CD8-positive, alpha-beta memory T cell (primary cell): ENCODE measurements at regions not wholly inside any gene's neighbourhood (a gene's known extent, or its start where the extent isn't known, plus 50 kb on each side); places are given as distances from the start of the nearest gene placed in this dataset.
A peak's percentile ranks its signal among the peaks of the same experiment; 100 is the strongest.

Source experiments
- CTCF ChIA-PET: fragments of 350-600 bp; sonication (Branson Sonifier 250); formaldehyde crosslinking; loops from one replicate; lab custom pipeline; 2021; ENCODE audit warnings: antibody characterized with exemption; lab: Charles Lee
- POLR2A ChIA-PET: fragments of 350-600 bp; sonication (Branson Sonifier 250); formaldehyde crosslinking; loops from one replicate; lab custom pipeline; 2021; ENCODE audit warnings: antibody characterized with exemption; lab: Charles Lee
- DNase-seq, 5 donors: peaks; one replicate each; pipeline versions ENCODE4 v3.0.0 to v3.0.0-alpha.2; 2020 to 2022; ENCODE audit warnings: mixed read lengths in 1 of 5
- H3K27ac ChIP-seq: one replicate; pipeline ENCODE4 v1.7.0; 2013; ENCODE audit warnings: low read depth, mild to moderate bottlenecking, low read length, moderate library complexity
- H3K27me3 ChIP-seq: 2 replicates; pipeline ENCODE4 v1.7.0; 2013; ENCODE audit warnings: low read length, mild to moderate bottlenecking; ENCODE audit not compliant: insufficient read depth, poor library complexity, severe bottlenecking
- H3K36me3 ChIP-seq: 2 replicates; pipeline ENCODE4 v1.7.0; 2013; ENCODE audit warnings: mild to moderate bottlenecking, low read length, moderate library complexity; ENCODE audit not compliant: insufficient read depth
- H3K4me1 ChIP-seq: 2 replicates; pipeline ENCODE4 v1.7.0; 2013; ENCODE audit warnings: mild to moderate bottlenecking, low read length, moderate library complexity; ENCODE audit not compliant: insufficient read depth
- H3K4me3 ChIP-seq: 2 replicates; pipeline ENCODE4 v1.7.0; 2013; ENCODE audit warnings: mild to moderate bottlenecking, low read length
- H3K9me3 ChIP-seq: 2 replicates; pipeline ENCODE4 v1.7.0; 2013; ENCODE audit warnings: mild to moderate bottlenecking, low read length
- H3K27ac Mint-ChIP-seq, 8 donors: one replicate each; pipeline ENCODE4 v1.8.0; 2020 to 2021; ENCODE audit warnings: mixed read lengths in 8 of 8, mild to moderate bottlenecking in 6 of 8, inconsistent platforms in 3 of 8, moderate library complexity in 3 of 8
- H3K27me3 Mint-ChIP-seq, 2 donors: one replicate each; pipeline ENCODE4 v1.8.0; 2020 to 2021; ENCODE audit warnings: mixed read lengths in 2 of 2, mild to moderate bottlenecking in 1 of 2, moderate library complexity in 1 of 2
- H3K36me3 Mint-ChIP-seq, 3 donors: one replicate each; pipeline ENCODE4 v1.8.0; 2020 to 2021; ENCODE audit warnings: mixed read lengths in 3 of 3, inconsistent platforms in 1 of 3, mild to moderate bottlenecking in 1 of 3
- H3K4me1 Mint-ChIP-seq, 3 donors: one replicate each; pipeline ENCODE4 v1.8.0; 2020 to 2021; ENCODE audit warnings: mixed read lengths in 3 of 3, inconsistent platforms in 1 of 3, mild to moderate bottlenecking in 1 of 3
- H3K4me3 Mint-ChIP-seq, 7 donors: one replicate each; pipeline ENCODE4 v1.8.0; 2020 to 2021; ENCODE audit warnings: mixed read lengths in 7 of 7, mild to moderate bottlenecking in 6 of 7, moderate library complexity in 4 of 7, inconsistent platforms in 2 of 7
- H3K9me3 Mint-ChIP-seq, 5 donors: one replicate each; pipeline ENCODE4 v1.8.0; 2020 to 2022; ENCODE audit warnings: mixed read lengths in 5 of 5, mild to moderate bottlenecking in 3 of 5, moderate library complexity in 2 of 5, inconsistent platforms in 1 of 5

GRCh38 chr18:57898506-57899124 is 95.5 kb upstream of the ATP8B1 start:
- H3K36me3 ChIP-seq = no peaks in the 10 kb centered on the region
- H3K4me3 ChIP-seq = no peak overlapping the region
- no peaks in the 10 kb centered on the region for H3K4me1 Mint-ChIP-seq
- H3K27ac ChIP-seq = no peak overlapping the region
- no peak for DNase-seq
- H3K36me3 Mint-ChIP-seq = no peaks in the 10 kb centered on the region
- H3K9me3 Mint-ChIP-seq = no peaks in the 10 kb centered on the region
- no peak overlapping the region for H3K27ac Mint-ChIP-seq
- H3K4me1 ChIP-seq = no peaks in the 10 kb centered on the region
- peaks cover 4 to 13% of the 10 kb centered on the region in 2 donors for H3K27me3 Mint-ChIP-seq
- H3K9me3 ChIP-seq = no peaks in the 10 kb centered on the region
- ChIA-PET POLR2A (no interaction called here), CTCF (no interaction called here)
- no peaks in the 10 kb centered on the region for H3K27me3 ChIP-seq
- no peak overlapping the region for H3K4me3 Mint-ChIP-seq

GRCh38 chr18:57895182-57895581 is 92.1 kb upstream of the ATP8B1 start:
- no peaks in the 10 kb centered on the region for H3K36me3 Mint-ChIP-seq
- peaks cover 0 to 1% (median 0%) of the 10 kb centered on the region in 5 donors for H3K9me3 Mint-ChIP-seq
- DNase-seq = no peak
- no peaks in the 10 kb centered on the region for H3K4me1 Mint-ChIP-seq
- Histone ChIP-seq H3K4me1 (no peaks in the 10 kb centered on the region), H3K27me3 (no peaks in the 10 kb centered on the region), H3K27ac (no peak overlapping the region), H3K9me3 (no peaks in the 10 kb centered on the region), H3K4me3 (no peak overlapping the region), H3K36me3 (no peaks in the 10 kb centered on the region)
- ChIA-PET POLR2A (no interaction called here), CTCF (no interaction called here)
- no peak overlapping the region for H3K27ac Mint-ChIP-seq
- H3K4me3 Mint-ChIP-seq = peak overlapping the region in 1 of 7 donors; percentile 42
- peaks cover 0 to 24% of the 10 kb centered on the region in 2 donors for H3K27me3 Mint-ChIP-seq

GRCh38 chr18:57891707-57892391 is 88.7 kb upstream of the ATP8B1 start:
- Histone ChIP-seq H3K36me3 (no peaks in the 10 kb centered on the region), H3K4me3 (no peak overlapping the region), H3K4me1 (no peaks in the 10 kb centered on the region), H3K27me3 (no peaks in the 10 kb centered on the region), H3K27ac (no peak overlapping the region), H3K9me3 (no peaks in the 10 kb centered on the region)
- ChIA-PET POLR2A (no interaction called here), CTCF (interaction anchor here (1.8 kb wide), 1 partner anchor 10 kb away, joined by 3 read pairs; no protein-coding TSS in a partner anchor)
- no peaks in the 10 kb centered on the region for H3K36me3 Mint-ChIP-seq
- no peak overlapping the region for H3K4me3 Mint-ChIP-seq
- peaks cover 6 to 18% of the 10 kb centered on the region in 2 donors for H3K27me3 Mint-ChIP-seq
- no peak for DNase-seq
- H3K27ac Mint-ChIP-seq = no peak overlapping the region
- no peaks in the 10 kb centered on the region for H3K4me1 Mint-ChIP-seq
- H3K9me3 Mint-ChIP-seq = peaks cover 0 to 1% (median 0%) of the 10 kb centered on the region in 5 donors

GRCh38 chr18:57890266-57890665 is 87.2 kb upstream of the ATP8B1 start:
- Mint-ChIP-seq H3K36me3 (no peaks in the 10 kb centered on the region), H3K4me1 (no peaks in the 10 kb centered on the region), H3K9me3 (peaks cover 0 to 1% (median 0%) of the 10 kb centered on the region in 5 donors), H3K27ac (no peak overlapping the region), H3K27me3 (peaks cover 6 to 13% of the 10 kb centered on the region in 2 donors), H3K4me3 (no peak overlapping the region)
- POLR2A ChIA-PET = no interaction called here
- CTCF ChIA-PET = interaction anchor here (1.8 kb wide), 1 partner anchor 8 kb away, joined by 3 read pairs; no protein-coding TSS in a partner anchor
- no peak overlapping the region for H3K4me3 ChIP-seq
- H3K4me1 ChIP-seq = no peaks in the 10 kb centered on the region
- no peaks in the 10 kb centered on the region for H3K27me3 ChIP-seq
- H3K27ac ChIP-seq = no peak overlapping the region
- DNase-seq = no peak
- no peaks in the 10 kb centered on the region for H3K9me3 ChIP-seq
- no peaks in the 10 kb centered on the region for H3K36me3 ChIP-seq

- no peaks in the 10 kb centered on the region for H3K4me1 Mint-ChIP-seq
- Histone ChIP-seq H3K27me3 (no peaks in the 10 kb centered on the region), H3K27ac (no peak overlapping the region), H3K4me1 (no peaks in the 10 kb centered on the region), H3K36me3 (no peaks in the 10 kb centered on the region), H3K9me3 (no peaks in the 10 kb centered on the region), H3K4me3 (no peak overlapping the region)
- H3K27me3 Mint-ChIP-seq = peaks cover 6 to 13% of the 10 kb centered on the region in 2 donors
- H3K9me3 Mint-ChIP-seq = peaks cover 0 to 1% (median 0%) of the 10 kb centered on the region in 5 donors
- DNase-seq = no peak
- POLR2A ChIA-PET = no interaction called here
- CTCF ChIA-PET = no interaction called here
- no peak overlapping the region for H3K27ac Mint-ChIP-seq
- H3K36me3 Mint-ChIP-seq = no peaks in the 10 kb centered on the region
- H3K4me3 Mint-ChIP-seq = no peak overlapping the region
Measured at GRCh38 chr18:57889841-57890240, 86.7 kb upstream of the ATP8B1 start.

- POLR2A ChIA-PET = no interaction called here
- H3K4me3 Mint-ChIP-seq = no peak overlapping the region
- Histone ChIP-seq H3K27me3 (no peaks in the 10 kb centered on the region), H3K4me1 (no peaks in the 10 kb centered on the region), H3K36me3 (no peaks in the 10 kb centered on the region), H3K9me3 (no peaks in the 10 kb centered on the region), H3K27ac (no peak overlapping the region), H3K4me3 (no peak overlapping the region)
- no peaks in the 10 kb centered on the region for H3K36me3 Mint-ChIP-seq
- H3K27ac Mint-ChIP-seq = no peak overlapping the region
- CTCF ChIA-PET = interaction anchor here (1.0 kb wide), 1 partner anchor 13 kb away, joined by 4 read pairs; no protein-coding TSS in a partner anchor
- H3K9me3 Mint-ChIP-seq = peaks cover 0 to 1% (median 0%) of the 10 kb centered on the region in 5 donors
- no peaks in the 10 kb centered on the region for H3K4me1 Mint-ChIP-seq
- no peak for DNase-seq
- peaks cover 5 to 6% of the 10 kb centered on the region in 2 donors for H3K27me3 Mint-ChIP-seq
Measured at GRCh38 chr18:57887543-57888383, 84.6 kb upstream of the ATP8B1 start.

- Mint-ChIP-seq H3K27me3 (peaks cover 3 to 10% of the 10 kb centered on the region in 2 donors), H3K9me3 (no peaks in the 10 kb centered on the region), H3K27ac (no peak overlapping the region), H3K36me3 (no peaks in the 10 kb centered on the region), H3K4me1 (no peaks in the 10 kb centered on the region), H3K4me3 (no peak overlapping the region)
- POLR2A ChIA-PET = no interaction called here
- Histone ChIP-seq H3K36me3 (no peaks in the 10 kb centered on the region), H3K27ac (no peak overlapping the region), H3K4me3 (no peak overlapping the region), H3K9me3 (no peaks in the 10 kb centered on the region), H3K27me3 (no peaks in the 10 kb centered on the region), H3K4me1 (no peaks in the 10 kb centered on the region)
- CTCF ChIA-PET = interaction anchor here (0.6 kb wide), 1 partner anchor 311 kb away, joined by 4 read pairs; no protein-coding TSS in a partner anchor
- DNase-seq = no peak
Measured at GRCh38 chr18:57885931-57886330, 82.8 kb upstream of the ATP8B1 start.
